GM19043 (cell line): ENCODE measurements at regions not wholly inside any gene's neighbourhood (a gene's known extent, or its start where the extent isn't known, plus 50 kb on each side); places are given as distances from the start of the nearest gene placed in this dataset.
"Not testable (repeated sequence)": the region's sequence is repeated elsewhere in the genome, so short reads cannot be mapped to it uniquely, and the experiment has no call there.

Experiments
- ATAC-seq: cut with Tn5 transposase; IDR thresholded peaks from one replicate; pipeline ENCODE4 v1.9.1; 2021; ENCODE audit warnings: low read depth; ENCODE audit not compliant: unreplicated experiment

GRCh38 chr7:113336838-113337237 lies 218.5 kb upstream of the SMIM30 start:
- not testable (repeated sequence) for ATAC-seq

GRCh38 chr7:113331155-113331898 lies 213.0 kb upstream of the SMIM30 start:
- no peak for ATAC-seq

GRCh38 chr7:113321201-113321600 lies 202.8 kb upstream of the SMIM30 start:
- no peak for ATAC-seq

- ATAC-seq: no peak
Measured at GRCh38 chr7:113320419-113320818, 202.1 kb upstream of the SMIM30 start.

- ATAC-seq: no peak
Measured at GRCh38 chr7:113314594-113314993, 196.2 kb upstream of the SMIM30 start.

- ATAC-seq: no peak
Measured at GRCh38 chr7:113308399-113308798, 190.0 kb upstream of the SMIM30 start.

GRCh38 chr7:113307147-113307546 lies 188.8 kb upstream of the SMIM30 start:
- no peak for ATAC-seq

- no peak for ATAC-seq
Measured at GRCh38 chr7:113306302-113306701, 187.9 kb upstream of the SMIM30 start.

- no peak for ATAC-seq
Measured at GRCh38 chr7:113304104-113304503, 185.8 kb upstream of the SMIM30 start.

GRCh38 chr7:113303388-113303787 lies 185.0 kb upstream of the SMIM30 start:
- ATAC-seq: not testable (repeated sequence)

- ATAC-seq: no peak
Measured at GRCh38 chr7:113301983-113302382, 183.6 kb upstream of the SMIM30 start.

- no peak for ATAC-seq
Measured at GRCh38 chr7:113301141-113301540, 182.8 kb upstream of the SMIM30 start.

GRCh38 chr7:113299748-113300147 lies 181.4 kb upstream of the SMIM30 start:
- no peak for ATAC-seq

GRCh38 chr7:113298501-113298900 lies 180.1 kb upstream of the SMIM30 start:
- no peak for ATAC-seq

GRCh38 chr7:113294750-113295149 lies 176.4 kb upstream of the SMIM30 start:
- no peak for ATAC-seq

GRCh38 chr7:113292105-113292504 lies 173.8 kb upstream of the SMIM30 start:
- no peak for ATAC-seq

GRCh38 chr7:113291058-113291457 lies 172.7 kb upstream of the SMIM30 start:
- no peak for ATAC-seq

- ATAC-seq: no peak
Measured at GRCh38 chr7:113289140-113289740, 170.9 kb upstream of the SMIM30 start.

- no peak for ATAC-seq
Measured at GRCh38 chr7:113285411-113285810, 167.1 kb upstream of the SMIM30 start.

- ATAC-seq: no peak
Measured at GRCh38 chr7:113283861-113284260, 165.5 kb upstream of the SMIM30 start.

GRCh38 chr7:113282875-113283274 lies 164.5 kb upstream of the SMIM30 start:
- no peak for ATAC-seq

GRCh38 chr7:113281223-113281622 lies 162.9 kb upstream of the SMIM30 start:
- no peak for ATAC-seq
